Inflammatory macrophage treated with lipopolysaccharide for 4 hours (primary cell): ENCODE measurements at regions not wholly inside any gene's neighbourhood (a gene's known extent, or its start where the extent isn't known, plus 50 kb on each side); places are given as distances from the start of the nearest gene placed in this dataset.
"Not testable (repeated sequence)": the region's sequence is repeated elsewhere in the genome, so short reads cannot be mapped to it uniquely, and the experiment has no call there.

Experiments
- DNase-seq: peaks from one replicate; pipeline ENCODE4 v3.0.0-alpha.2; 2020

DNA sequence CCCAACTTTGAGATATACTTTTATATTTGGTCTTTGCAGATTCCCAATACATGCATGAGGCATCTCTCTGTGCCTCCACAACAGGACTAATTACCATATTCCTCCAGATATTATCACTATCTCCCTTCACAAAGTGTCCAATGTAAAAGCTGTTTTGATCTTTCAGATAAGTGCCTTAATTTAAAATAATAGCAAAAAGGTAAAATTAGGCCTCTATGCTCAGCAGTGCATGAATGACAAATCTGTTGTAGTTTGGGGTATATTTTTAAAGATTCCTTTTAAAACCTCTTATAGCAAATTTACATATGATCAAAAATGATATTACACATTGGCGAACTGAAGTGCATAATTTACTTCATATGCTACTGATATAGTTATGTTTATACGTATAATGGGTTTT lies 369.2 kb upstream of the CCNH start:
- DNase-seq: no peak

DNA sequence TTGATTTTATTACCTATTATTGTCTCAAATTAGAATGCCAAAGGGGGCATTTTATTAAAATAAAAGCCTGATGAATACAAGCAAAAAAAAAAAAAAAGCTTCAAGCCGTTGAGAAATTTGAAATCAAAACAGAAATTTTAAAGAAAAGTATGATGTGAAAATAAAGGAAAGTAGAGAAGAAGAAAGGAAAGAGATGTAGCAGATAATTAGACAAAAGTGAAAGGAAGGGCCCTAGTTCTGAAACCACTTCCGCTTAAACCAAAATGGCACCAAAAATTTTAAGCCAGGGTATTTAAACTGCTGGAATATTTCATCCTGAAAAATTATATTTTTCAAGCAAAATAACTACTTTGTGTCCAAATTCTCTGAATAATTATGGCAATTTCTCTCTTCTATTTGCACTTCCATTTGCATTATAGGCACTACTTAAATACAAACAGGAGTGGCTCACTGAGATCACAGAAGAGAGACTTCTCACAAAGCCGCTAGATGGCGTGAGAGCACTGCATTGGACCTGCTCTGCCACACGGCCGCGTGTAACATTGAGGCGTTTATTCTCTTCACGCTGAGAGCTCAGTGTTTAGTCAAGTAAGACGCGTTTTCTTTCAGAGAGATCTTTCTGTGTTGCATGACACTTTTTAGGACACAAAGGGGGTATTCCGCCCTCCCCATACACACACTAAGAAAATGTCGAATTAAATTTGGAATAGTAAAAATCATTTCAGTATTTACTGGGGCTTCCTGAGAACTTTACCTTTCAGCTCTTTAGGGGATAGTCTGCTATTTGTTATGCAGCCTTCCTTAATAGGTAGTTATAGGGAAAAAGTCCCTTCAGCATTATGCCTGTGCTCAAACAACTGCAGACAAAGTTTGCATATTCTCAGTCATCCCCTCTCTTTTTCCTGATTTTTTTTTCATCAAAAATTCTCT lies 368.4 kb upstream of the CCNH start:
- peak; percentile 76 for DNase-seq

- DNase-seq: no peak
Measured at GRCh38 chr5:87778876-87779275, 366.1 kb upstream of the CCNH start.

DNA sequence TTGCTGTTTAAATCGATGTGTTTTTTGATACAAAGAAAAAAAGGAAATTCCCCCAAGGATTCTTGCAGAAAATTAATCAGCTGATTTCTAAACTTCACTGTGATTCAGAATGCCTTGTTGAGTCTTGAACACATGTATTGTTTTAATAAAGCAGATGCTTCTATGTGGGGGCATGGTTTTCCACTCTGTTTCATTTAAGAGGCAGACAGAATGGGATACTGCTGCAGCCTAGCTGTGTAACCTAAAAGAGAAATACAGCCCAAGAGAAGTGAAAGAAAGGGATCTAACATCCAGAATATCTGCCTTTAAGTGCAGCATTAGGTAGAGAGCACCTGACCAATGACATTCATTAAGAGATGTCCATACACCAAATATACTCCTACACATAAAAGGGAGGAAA lies 365.1 kb upstream of the CCNH start:
- DNase-seq: no peak

DNA sequence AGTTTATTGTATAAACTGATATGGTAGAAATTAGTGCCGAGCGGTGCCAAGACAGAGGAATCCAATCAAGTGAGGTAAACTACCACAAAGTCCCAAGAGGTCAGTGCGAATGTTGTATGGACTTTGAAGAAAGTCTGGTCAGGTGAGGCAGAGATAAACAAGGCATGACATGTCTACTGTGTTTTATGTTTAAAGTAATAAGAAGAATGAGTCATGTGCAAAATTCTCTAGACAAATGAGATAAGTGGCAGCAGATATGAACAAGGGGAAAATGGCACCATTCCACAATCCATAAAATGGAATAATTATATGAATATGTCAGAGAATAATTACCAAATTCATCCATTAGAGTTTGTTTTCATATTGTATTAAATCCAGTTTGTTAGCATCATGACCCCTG lies 364.1 kb upstream of the CCNH start:
- DNase-seq: no peak

- DNase-seq: not testable (repeated sequence)
Measured at GRCh38 chr5:87776302-87776701, 363.6 kb upstream of the CCNH start.

- DNase-seq: no peak
Measured at GRCh38 chr5:87775228-87775627, 362.5 kb upstream of the CCNH start.

DNA sequence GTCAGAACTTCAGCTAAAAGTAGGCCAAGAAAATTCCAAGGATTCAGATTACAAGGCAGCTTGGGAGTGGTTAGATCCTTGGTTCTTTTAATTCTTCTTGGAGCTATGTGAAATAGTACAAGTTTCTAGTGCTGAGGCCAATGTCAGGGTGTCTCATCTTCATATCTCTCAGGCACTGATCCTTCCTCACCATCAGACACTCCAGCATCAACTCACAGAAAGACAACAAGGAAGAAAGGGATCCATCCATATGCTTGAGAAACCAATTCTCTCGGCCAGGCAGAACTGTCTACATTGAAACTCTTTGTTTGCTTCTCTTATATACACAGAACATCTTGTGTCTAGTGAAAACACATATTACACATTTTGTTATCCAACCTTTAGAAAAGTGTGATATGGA lies 362.1 kb upstream of the CCNH start:
- no peak for DNase-seq

DNA sequence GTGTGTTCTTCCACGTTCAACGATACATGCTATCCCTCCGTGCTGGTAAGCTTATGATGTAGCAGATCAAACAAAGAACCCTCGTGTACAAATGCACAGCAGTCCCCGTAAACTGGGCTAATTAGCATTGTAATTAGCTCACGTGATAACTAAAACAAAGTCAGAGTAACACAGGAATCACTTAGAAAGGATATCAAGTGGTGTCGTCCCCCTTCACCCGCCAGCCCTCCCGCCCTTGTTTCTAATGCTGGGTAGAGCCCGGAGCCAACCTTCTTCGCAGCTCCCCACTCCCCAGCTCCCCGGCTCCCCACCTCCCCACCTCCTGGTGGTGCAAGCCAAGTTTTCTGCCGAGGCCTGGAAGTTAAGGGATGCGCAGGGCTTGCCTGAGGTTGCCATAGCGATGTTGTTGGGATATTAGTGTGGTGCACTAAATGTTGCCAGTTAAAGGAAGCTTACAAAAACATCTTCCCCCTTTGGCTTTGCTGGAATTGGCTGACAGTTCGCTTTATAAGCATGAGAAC lies 357.9 kb upstream of the CCNH start:
- DNase-seq: no peak

GRCh38 chr5:87770016-87770570 lies 357.4 kb upstream of the CCNH start:
- no peak for DNase-seq

DNA sequence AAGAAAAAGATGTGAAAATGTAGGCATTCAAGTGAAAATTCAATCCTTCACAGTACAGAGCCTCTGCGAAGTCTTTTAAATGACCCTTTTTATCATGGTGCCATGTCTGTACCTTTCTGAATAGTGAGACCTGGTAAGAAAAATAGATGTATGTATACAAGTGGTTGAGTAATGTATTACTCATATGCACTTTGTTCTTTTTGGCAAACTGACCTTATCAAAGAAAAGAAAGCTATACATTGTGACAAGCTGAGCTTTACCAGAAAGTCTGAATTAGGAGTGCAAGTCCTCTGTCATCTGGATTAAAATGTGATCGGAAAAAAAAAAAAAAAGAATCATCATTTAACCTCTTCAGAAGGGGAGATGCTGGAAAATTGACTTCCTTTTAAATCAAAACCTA lies 356.4 kb upstream of the CCNH start:
- no peak for DNase-seq

DNA sequence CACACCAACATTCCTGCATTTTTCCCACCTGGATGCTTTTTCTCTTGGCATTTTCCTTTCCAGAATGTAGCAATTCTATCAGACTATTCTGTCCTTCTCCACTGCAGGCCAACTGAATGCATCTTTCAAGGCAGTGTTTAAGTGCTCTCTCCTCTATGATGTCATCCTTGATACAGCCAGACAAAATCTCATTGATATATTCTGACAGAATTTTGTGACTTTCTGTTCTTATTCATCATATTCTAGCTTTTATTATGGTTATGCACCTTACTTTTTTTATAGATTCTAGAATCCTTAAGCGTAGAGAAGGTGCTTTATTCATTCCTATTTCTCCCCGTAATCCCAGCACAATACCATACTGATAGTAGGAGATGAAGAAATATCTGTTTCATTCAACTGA lies 355.5 kb upstream of the CCNH start:
- no peak for DNase-seq

- no peak for DNase-seq
Measured at GRCh38 chr5:87765009-87765408, 352.3 kb upstream of the CCNH start.

DNA sequence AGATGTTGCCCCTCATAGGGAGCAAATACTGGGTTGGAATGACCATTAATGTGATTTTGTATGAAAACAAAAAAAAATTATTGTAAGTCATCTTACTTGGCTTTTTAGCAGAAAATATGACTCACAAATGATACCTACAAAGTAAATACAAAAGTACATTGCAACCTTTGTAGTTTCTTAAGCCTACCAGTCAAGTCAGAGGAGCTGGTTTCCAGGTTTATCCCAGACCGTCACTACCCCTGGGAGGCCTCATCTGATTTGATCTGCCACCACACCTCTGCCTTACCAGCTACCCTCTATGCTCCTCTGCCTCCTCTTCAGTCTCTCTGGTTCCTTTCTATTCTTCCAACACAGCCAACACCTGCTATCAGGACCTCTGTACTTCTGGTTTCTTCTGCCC lies 349.9 kb upstream of the CCNH start:
- DNase-seq: no peak

DNA sequence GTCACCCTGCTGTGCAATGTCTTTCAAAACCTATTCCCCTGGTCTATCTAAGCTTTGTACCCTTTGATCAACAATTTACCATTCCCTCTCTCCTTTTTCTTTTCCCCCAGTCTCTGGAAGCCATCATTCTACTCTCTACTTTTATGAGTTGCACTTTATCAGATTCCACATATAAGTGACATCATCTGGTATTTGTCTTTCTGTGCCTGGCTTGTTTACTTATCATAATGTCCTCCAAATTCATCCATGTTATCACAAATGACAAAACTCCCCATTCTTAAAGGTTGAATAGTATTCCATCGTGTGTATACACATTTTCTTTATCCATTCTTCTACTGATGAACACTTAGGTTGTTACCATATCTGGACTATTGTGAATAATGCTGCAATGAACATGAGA lies 344.2 kb upstream of the CCNH start:
- no peak for DNase-seq

GRCh38 chr5:87755360-87755759 lies 342.6 kb upstream of the CCNH start:
- DNase-seq: no peak

- no peak for DNase-seq
Measured at GRCh38 chr5:87754009-87754757, 341.5 kb upstream of the CCNH start.

- no peak for DNase-seq
Measured at GRCh38 chr5:87752362-87752761, 339.6 kb upstream of the CCNH start.

- DNase-seq: no peak
Measured at GRCh38 chr5:87751824-87752223, 339.1 kb upstream of the CCNH start.

GRCh38 chr5:87746891-87747377 lies 334.2 kb upstream of the CCNH start:
- no peak for DNase-seq

- DNase-seq: no peak
Measured at GRCh38 chr5:87746341-87746740, 333.6 kb upstream of the CCNH start.

GRCh38 chr5:87741881-87742280 lies 329.2 kb upstream of the CCNH start:
- no peak for DNase-seq

GRCh38 chr5:87735923-87736322 lies 323.2 kb upstream of the CCNH start:
- DNase-seq: no peak

DNA sequence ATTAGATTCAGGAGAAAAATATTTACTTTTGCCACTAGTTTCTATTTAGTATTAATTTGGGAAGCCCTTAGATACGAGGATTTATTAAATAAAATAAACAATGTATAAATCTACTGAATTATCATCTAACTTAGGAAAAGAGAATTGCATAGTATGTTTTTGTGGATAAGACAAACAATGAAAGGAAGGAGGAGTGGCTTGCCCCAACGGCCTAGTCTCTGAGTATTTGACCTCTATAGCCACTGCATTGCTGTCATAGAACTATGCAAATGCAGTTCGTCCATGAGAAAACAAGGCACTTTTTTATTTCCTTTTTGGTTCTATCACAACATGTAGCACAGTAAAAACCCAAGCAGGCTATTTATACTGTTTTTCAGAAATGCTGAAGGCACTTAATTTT lies 321.2 kb upstream of the CCNH start:
- no peak for DNase-seq
